GM21423 (cell line): ENCODE measurements at regions not wholly inside any gene's neighbourhood (a gene's known extent, or its start where the extent isn't known, plus 50 kb on each side); places are given as distances from the start of the nearest gene placed in this dataset.

Experiments used
- ATAC-seq: cut with Tn5 transposase; IDR thresholded peaks from one replicate; pipeline ENCODE4 v1.9.1; 2021; ENCODE audit warnings: mild to moderate bottlenecking, moderate library complexity; ENCODE audit not compliant: unreplicated experiment

GRCh38 chr15:96390986-96391385 lies 60.5 kb downstream of the NR2F2 start:
- no peak for ATAC-seq

GRCh38 chr15:96392380-96393208 lies 62.1 kb downstream of the NR2F2 start:
- no peak for ATAC-seq

GRCh38 chr15:96393209-96393513 lies 62.7 kb downstream of the NR2F2 start:
- ATAC-seq = no peak

DNA sequence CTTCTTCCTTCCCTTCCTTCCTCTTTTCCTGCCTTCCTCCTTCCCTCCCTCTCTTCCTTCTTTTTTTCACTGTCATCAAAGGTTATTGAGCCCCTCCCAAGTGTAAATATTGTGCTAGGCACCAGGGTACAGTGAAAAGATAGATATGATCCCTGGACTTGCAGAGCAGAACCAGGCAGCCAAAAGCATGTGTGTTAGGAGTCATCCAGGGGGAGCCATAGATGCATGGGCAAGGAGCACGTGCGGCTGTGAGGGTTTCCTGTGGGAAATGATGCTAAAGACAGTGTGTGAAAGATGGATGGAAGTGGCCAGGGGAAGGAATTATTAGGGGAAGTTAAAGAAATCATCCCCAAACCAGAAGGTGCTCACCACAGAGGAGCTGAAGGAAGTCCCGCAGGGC lies 65.2 kb downstream of the NR2F2 start:
- no peak for ATAC-seq

DNA sequence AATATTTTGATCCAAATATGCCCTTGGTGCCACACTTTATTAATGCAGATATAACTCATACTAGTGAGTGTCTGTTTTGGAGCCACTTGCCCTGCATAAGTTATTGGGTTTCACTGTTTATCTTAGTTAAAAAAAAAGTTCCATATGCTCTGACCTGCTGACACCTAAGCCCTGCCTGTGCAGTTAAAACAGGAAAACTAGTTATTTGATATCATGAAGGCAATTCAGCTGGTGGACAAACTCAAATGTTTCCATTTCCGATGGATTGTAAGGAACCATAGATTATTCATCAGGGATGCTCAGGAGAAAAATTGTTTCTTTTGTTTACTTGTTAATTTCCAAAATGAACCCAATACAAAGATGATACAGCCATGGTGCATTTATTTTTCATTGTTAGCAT lies 68.3 kb downstream of the NR2F2 start:
- no peak for ATAC-seq

DNA sequence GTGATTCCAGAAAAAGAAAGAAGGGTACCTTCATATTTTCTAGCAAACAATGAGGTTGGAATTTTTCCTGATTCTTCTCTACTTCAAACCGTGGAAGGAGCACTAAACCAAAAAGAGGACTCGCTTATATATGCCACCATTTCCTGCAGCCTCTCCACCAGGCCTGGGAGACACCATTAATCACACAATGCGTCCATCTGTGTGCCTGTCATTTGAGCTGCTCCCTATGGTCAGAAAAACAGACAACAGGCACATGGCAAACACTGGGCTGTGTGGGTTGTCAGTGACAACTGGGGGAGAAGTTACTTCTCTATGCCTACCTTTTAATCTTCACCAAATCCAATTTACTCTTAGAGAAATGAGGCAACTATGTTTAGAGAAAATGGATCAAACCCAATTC lies 71.9 kb downstream of the NR2F2 start:
- no peak for ATAC-seq

DNA sequence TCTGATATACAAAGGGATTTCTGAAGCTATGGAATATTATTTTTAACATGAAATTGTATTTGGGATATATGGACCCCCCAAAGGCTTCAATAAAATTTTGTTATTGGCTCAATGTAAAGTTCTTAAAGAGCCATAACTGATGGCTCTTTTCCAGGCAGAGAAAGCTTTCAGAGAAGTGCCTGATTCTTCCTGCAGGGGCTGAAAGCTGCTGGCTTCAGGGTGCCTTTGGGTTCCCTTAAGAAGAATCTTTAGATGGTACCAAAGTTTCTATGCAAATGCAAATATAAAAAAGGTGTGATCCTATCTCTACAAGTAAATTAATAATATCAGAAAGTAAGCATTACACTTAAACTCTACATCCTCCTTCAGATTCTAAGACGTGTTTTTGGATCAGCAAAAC lies 72.6 kb downstream of the NR2F2 start:
- ATAC-seq = no peak

DNA sequence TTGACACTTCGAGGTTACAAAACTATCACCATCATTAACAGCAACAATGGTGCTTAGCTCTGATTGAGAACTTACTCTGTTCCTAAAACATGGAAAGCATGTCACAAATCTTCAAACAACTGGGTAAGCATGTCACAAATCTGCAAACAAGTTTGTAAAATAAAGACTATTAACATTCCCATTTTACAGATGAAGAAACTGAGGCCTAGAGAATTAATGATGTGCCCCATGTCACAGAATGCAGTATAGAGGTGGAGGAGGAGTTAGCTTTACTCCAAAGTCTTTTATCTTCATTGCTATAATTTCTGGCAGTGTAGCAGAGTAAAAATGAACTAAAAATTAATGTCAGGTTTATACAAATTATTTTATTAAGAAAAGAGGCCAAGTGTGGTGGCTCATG lies 73.4 kb downstream of the NR2F2 start:
- ATAC-seq = no peak

DNA sequence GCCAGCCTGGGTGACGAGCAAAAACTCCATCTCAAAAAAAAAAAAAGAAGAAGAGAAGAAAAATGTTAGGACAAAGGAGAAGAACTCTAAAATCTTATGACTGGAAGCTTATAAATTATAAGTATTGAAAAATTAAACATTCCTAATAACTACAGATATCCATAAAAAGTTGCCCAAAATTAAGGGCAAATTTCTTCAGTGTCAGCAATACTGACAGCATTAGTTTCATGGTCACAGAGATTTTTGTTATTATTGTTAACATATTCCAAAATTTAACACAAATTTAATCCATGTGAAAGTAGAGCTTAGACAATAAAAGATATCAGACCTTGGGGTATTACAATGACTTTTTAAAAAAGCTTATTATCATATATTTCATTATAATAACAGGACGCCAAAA lies 74.1 kb downstream of the NR2F2 start:
- ATAC-seq = no peak

DNA sequence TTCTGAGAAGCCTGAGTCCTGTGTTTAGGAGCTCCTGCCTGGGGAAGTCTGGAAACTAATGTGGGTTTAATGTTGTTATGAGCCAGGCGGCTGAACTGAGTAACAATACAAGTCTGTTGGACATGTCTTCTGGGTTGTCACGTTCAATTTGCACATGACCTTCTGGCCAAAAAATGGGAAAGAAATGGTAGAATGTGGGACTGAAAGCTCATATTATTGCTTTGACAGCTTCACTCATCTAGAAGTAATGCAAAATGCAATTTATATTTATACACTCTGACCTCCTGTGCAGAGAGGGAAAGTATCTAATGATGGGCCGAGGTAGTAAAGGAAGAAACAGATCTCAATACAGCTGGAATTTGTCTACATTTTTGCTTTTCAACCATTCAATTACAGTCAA lies 75.8 kb downstream of the NR2F2 start:
- no peak for ATAC-seq

DNA sequence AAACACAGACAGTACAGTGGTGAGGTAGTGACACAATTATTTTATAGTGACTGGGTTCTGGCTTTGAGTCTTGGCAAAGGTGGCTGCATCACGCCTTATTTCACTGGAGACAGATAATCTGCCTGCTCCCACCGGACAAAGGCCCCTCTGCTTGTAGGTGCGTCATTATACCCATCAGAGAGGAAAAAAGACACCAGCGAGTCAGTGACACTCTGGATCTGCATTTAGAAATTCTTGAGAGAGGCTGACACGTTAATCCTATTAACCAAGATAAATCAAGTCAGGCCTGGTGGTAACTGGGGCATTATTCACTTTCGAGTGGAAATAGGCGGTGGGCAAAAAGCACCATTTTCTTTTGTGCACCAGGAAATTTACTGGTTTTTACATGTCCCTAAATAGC lies 76.2 kb downstream of the NR2F2 start:
- no peak for ATAC-seq

DNA sequence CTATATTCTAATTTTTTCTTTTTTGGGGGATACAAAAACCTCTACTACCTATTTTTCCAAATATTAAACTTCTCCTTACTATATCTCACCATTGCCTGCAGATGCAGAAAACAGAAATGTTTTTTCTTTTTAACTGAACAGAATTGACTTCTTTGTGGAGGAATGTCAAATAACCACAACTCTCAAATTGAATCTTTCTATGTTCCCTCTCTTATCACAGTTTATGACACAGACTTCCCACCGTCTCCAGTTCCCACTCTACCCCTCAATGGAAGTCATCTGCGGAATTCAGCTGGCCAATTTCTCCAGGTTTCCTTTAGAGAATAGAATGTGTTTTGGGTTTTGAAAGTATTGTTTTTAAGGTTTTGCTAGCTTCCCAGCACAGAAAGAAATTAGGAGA lies 77.0 kb downstream of the NR2F2 start:
- no peak for ATAC-seq

DNA sequence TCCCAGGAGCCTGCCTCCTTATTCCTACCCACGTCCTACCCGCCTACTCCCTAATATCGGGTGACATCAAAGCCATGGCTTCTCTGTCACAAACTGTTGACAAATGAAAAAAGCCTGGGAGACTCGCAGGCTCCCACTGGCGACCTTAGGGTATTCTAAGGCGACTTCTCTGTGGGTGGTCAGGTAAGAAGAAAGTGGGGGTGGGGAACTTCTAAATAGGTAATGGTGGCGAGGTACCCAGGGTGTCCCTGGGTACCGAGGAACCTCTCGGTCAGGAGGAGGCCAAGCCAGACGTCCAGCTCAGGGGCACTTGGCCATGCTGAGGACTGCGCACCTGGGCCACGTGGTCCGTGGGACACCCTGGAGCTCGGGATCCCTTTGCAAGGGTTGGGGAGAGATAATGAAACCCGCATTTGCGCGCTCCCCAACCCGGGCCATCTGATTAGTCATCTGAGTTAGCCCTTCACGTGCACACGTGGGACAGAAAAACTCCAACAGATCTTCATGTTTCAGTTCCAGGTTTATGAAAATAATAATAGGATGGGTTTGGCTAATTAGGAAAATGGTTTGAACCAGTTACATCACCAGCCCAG lies 78.2 kb downstream of the NR2F2 start:
- ATAC-seq = no peak

DNA sequence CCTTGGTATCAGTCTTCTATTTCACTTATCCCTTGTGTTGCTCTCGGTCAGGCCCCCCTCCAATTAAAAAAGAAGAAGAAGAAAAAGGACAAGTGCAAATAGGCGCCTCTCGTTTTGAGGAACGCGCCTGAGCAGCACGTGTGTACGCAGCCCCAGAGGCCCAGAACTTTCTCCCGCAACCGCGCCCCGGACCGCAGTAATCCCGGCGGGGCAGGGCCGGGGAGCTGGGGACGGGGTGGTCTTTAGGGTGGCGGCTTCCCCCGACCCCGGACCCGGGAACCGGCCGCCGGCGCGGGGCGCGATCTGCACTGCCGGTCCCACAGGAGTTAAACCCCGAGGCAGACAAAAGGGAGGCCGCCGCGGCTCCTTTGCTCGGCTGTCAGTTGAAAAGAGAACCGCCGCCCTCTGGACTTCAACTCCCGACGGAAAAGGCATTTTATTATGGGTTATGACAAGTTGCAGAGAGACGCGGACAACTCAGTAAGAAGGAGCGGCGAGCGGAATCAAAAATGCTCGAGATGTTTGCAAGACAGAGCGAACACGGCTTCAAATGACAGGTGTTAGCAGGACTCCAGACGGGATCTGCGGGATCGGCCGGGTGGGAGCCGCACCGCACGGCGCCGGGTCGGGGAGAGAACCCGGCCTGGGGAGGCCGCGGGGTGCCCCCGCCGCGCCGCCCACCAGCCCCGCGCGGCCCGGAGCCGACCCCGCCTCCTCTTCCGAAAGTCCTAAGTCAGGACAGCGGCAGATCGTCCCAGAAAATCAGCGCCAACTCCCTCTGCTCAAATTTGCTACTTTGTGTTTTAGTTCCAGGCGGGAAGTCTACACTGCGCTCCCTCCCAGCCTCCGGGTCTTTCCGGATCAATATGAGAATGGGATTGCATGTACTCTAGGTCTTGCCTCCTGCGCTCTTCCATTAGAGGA lies 79.0 kb downstream of the NR2F2 start:
- ATAC-seq = no peak

GRCh38 chr15:96410175-96411055 lies 79.9 kb downstream of the NR2F2 start:
- no peak for ATAC-seq

DNA sequence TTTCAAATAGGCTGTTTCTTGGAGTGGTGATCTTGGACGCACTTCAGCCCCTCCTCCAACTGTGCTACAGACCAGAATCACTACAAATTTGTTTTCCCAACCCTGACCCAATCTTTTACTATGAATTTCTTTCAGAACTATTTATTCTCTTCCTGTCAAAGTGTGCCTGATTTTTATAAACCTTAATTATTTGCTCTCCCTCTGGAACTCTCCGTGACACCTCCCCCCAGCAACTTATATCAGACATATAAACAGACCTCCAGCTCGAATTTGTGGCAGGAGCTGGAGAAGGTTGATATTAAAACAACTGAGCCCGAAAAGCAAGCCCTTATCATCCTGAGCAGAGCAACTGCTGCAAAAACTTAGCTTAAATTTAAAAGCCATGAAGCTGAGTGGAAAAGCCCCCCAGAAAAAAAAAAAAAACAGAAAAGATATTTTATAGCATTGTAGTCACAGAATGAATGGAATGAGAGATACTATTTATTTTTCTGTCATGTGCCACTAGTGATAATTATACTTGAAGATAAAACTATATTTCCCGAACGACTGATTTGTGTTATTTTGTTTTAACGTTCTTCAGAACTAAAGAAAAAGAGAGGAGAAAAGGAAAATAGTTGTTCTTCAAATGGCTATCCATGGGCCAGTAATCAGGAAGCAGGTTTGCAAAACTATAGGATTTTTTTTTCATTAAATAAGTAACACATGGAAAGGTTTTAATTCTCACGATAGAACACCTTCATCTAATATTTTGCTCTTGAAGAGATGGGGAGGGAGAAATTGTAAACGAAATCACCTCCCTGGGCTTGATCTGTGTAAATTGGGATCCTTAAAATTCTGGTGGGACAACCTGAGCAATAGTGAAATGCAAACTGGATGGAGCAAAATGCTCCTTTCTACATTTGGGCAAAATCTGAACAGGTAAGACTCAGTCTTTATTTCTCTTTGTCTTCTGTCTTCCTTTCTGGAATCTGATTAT lies 80.8 kb downstream of the NR2F2 start:
- ATAC-seq = no peak

DNA sequence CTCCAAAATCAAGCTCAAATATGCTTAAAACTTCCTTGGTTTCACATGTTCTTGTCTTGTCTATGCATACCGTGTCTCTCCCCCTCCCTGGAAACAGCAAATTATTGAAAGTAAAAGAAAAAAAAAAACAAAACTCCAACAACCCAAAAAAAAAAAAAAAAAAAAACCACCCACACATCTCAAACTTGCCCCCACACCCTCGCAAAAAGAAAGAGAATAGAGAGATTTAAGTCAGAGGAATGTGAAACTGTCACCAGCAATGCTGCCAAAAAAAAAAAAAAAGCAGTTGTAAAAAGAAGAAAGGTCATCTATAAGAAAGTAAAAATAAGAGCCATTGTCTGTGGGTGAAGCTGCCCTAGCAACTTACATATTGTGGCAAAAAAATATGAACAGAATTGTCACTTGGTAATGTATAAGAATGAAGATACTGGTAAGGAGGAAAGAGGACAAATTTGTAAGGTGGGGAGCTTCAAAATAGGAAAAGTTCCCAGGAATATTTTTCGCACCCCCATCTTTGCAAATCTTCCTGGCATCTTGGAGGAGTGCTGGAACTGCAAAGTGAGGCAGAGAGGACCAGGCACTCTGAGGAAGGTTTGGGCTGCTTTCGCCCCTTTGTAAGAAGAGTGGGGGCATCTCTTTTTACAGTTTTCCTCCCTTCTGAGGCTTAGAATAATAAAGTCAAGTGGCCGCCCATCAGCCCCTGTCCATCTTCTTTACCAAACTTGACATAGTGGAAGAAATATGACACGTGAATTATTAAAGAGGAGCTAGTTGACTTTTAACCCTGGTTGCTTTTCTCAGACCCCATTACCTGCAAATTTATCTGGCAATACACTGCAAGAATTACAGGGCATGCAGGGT lies 81.8 kb downstream of the NR2F2 start:
- no peak for ATAC-seq

GRCh38 chr15:96412906-96413231 lies 82.4 kb downstream of the NR2F2 start:
- ATAC-seq = no peak

DNA sequence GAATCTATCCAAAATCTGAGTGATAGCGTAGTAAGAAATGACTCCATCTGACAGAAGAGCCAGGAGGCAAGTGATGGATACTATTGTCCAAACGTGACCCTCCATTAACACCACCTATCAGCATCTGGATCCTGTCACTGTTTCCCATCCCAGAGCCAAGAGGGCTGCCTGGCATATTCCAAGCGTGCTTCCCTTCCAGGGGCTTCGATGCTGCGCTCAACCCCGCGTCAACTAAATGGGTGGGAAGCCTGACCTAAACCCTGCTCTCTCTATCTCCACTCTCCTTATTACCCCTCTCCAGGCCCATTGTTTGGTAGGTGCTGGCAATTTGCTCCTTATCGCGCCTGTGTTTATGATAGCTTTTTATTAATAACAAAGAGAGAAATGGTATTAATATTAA lies 83.2 kb downstream of the NR2F2 start:
- ATAC-seq = no peak
